Naive B cell (primary cell): ENCODE measurements at regions not wholly inside any gene's neighbourhood (a gene's known extent, or its start where the extent isn't known, plus 50 kb on each side); places are given as distances from the start of the nearest gene placed in this dataset.

Experiments
- ATAC-seq, 2 donors: fragments of 150-1000 bp; cut with Tn5 transposase; 2 replicates each; pipeline ENCODE4 v1.10.0; 2021; ENCODE audit warnings: low read depth in 2 of 2, mild to moderate bottlenecking in 2 of 2, moderate library complexity in 2 of 2
- DNase-seq: peaks from one replicate; pipeline ENCODE4 v3.0.0; 2022
- H3K27ac Mint-ChIP-seq, 6 donors: one replicate each; pipeline ENCODE4 v1.8.0; 2020 to 2022; ENCODE audit warnings: mild to moderate bottlenecking in 6 of 6, mixed read lengths in 6 of 6, moderate library complexity in 5 of 6, inconsistent platforms in 2 of 6
- H3K27me3 Mint-ChIP-seq, 3 donors: one replicate each; pipeline ENCODE4 v1.8.0; 2021 to 2022; ENCODE audit warnings: mixed read lengths in 3 of 3, mild to moderate bottlenecking in 1 of 3
- H3K36me3 Mint-ChIP-seq, 2 donors: one replicate each; pipeline ENCODE4 v1.8.0; 2020 to 2022; ENCODE audit warnings: mixed read lengths in 2 of 2, inconsistent platforms in 1 of 2, mild to moderate bottlenecking in 1 of 2
- H3K4me1 Mint-ChIP-seq, 3 donors: one replicate each; pipeline ENCODE4 v1.8.0; 2020 to 2022; ENCODE audit warnings: mixed read lengths in 3 of 3, inconsistent platforms in 1 of 3, mild to moderate bottlenecking in 1 of 3, moderate library complexity in 1 of 3
- H3K4me3 Mint-ChIP-seq, 8 donors: one replicate each; pipeline ENCODE4 v1.8.0; 2020 to 2022; ENCODE audit warnings: mild to moderate bottlenecking in 8 of 8, mixed read lengths in 8 of 8, moderate library complexity in 8 of 8, inconsistent platforms in 2 of 8
- H3K9me3 Mint-ChIP-seq, 7 donors: one replicate each; pipeline ENCODE4 v1.8.0; 2020 to 2022; ENCODE audit warnings: mixed read lengths in 7 of 7, mild to moderate bottlenecking in 5 of 7, inconsistent platforms in 2 of 7, moderate library complexity in 1 of 7

- Mint-ChIP-seq H3K9me3 (peaks cover 5 to 24% (median 8%) of the 10 kb centered on the region in 7 donors), H3K27me3 (peaks cover 0 to 7% (median 0%) of the 10 kb centered on the region in 3 donors), H3K27ac (peak overlapping the region in 2 of 6 donors; percentile 1 to 83), H3K4me1 (peaks cover 0 to 6% (median 0%) of the 10 kb centered on the region in 3 donors), H3K36me3 (no peaks in the 10 kb centered on the region), H3K4me3 (no peak overlapping the region)
- peak; percentile 50 to 74 for ATAC-seq
- DNase-seq = peak; percentile 1
These were observed 60.5 kb upstream of the PRMT6 start for GRCh38 chr1:106995970-106996369.

GRCh38 chr1:106998431-106999002 is 58.0 kb upstream of the PRMT6 start:
- Mint-ChIP-seq H3K27me3 (peaks cover 0 to 7% (median 0%) of the 10 kb centered on the region in 3 donors), H3K9me3 (peaks cover 5 to 16% (median 8%) of the 10 kb centered on the region in 7 donors), H3K36me3 (no peaks in the 10 kb centered on the region), H3K4me3 (no peak overlapping the region), H3K4me1 (peaks cover 0 to 6% (median 0%) of the 10 kb centered on the region in 3 donors), H3K27ac (no peak overlapping the region)
- ATAC-seq = no peak
- DNase-seq = no peak

- ATAC-seq (no peak), DNase-seq (no peak)
- Mint-ChIP-seq H3K27me3 (peaks cover 0 to 7% (median 6%) of the 10 kb centered on the region in 3 donors), H3K4me3 (no peak overlapping the region), H3K27ac (no peak overlapping the region), H3K9me3 (peaks cover 2 to 10% (median 5%) of the 10 kb centered on the region in 7 donors), H3K4me1 (peaks cover 0 to 2% (median 0%) of the 10 kb centered on the region in 3 donors), H3K36me3 (no peaks in the 10 kb centered on the region)
These were observed 55.6 kb upstream of the PRMT6 start for GRCh38 chr1:107000902-107001301.

- Mint-ChIP-seq H3K27me3 (peaks cover 0 to 16% (median 0%) of the 10 kb centered on the region in 3 donors), H3K9me3 (no peaks in the 10 kb centered on the region), H3K4me1 (no peaks in the 10 kb centered on the region), H3K4me3 (no peak overlapping the region), H3K27ac (no peak overlapping the region), H3K36me3 (no peaks in the 10 kb centered on the region)
- DNase-seq (no peak), ATAC-seq (no peak)
These were observed 52.5 kb upstream of the PRMT6 start for GRCh38 chr1:107003972-107004371.

GRCh38 chr1:107004421-107004820 is 52.1 kb upstream of the PRMT6 start:
- Mint-ChIP-seq H3K9me3 (no peaks in the 10 kb centered on the region), H3K27ac (no peak overlapping the region), H3K4me1 (no peaks in the 10 kb centered on the region), H3K27me3 (peaks cover 0 to 20% (median 0%) of the 10 kb centered on the region in 3 donors), H3K36me3 (no peaks in the 10 kb centered on the region), H3K4me3 (no peak overlapping the region)
- DNase-seq (no peak), ATAC-seq (no peak)
